Dedifferentiated amniotic fluid mesenchymal stem cell (primary cell): ENCODE measurements at regions not wholly inside any gene's neighbourhood (a gene's known extent, or its start where the extent isn't known, plus 50 kb on each side); places are given as distances from the start of the nearest gene placed in this dataset.

Experiments
- DNase-seq: peaks from one replicate; pipeline ENCODE4 v3.0.0-alpha.2; 2016; ENCODE audit errors: extremely low spot score

DNA sequence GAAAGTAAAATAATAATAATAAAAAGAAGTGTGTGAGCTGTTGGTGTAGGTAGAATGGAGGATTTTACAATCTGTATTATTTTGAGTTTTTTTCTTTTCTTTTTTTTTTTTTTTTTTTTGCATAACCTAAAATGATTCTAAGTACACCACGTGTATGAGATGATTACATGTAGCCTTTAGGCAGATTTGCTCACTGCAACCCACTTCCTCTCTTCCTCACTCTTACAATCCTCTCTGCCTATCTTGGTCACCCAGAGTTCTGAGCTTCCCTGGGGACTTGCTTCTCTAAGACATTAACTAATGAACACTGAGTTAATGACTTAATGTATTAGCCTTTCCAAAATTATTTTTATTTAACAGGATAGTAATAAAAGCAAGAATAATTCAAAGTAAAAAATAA is 1169.6 kb downstream of the EFNB2 start:
- DNase-seq: no peak

DNA sequence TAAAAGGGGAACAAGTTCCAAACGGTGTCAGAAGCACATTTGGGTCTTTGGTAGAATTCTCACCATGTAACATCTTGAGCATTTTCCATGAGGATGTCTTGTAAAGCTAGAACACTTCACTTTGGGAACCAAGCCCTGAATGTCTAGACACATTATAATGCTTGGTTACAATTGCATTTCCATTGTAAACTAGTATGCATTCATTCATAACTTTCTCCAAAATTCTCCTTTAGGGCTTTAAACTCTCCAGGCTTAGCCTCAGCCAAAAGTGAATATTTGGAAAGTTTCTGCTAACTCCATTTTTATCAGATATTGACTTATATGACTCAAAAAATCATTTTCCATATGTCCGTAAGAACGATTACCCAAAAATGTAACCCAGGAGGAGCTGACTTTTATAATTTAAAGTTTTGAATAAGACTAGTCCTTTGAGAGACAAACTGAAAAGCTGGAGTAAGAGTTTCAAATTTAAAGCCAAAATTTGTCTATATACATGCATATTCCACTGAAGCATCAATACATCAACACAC is 1170.4 kb downstream of the EFNB2 start:
- DNase-seq: no peak

DNA sequence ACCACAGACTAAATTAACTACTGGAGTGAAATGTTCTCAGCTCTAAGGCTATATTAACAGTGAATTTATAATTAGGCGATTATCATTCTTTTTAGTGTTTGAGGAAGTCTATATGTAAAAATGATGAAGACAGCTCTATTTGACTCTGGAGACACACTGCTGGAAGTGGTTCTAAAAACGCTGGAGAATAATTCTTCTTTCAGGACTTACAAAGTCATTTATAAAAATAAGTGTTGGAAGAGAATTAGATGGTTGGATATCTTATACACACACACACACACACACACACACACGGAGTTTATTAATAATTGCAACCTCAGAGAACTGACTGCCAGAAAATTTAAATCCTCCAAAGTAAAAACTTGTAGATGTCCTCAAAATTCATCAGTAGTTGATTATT is 1171.3 kb downstream of the EFNB2 start:
- no peak for DNase-seq

DNA sequence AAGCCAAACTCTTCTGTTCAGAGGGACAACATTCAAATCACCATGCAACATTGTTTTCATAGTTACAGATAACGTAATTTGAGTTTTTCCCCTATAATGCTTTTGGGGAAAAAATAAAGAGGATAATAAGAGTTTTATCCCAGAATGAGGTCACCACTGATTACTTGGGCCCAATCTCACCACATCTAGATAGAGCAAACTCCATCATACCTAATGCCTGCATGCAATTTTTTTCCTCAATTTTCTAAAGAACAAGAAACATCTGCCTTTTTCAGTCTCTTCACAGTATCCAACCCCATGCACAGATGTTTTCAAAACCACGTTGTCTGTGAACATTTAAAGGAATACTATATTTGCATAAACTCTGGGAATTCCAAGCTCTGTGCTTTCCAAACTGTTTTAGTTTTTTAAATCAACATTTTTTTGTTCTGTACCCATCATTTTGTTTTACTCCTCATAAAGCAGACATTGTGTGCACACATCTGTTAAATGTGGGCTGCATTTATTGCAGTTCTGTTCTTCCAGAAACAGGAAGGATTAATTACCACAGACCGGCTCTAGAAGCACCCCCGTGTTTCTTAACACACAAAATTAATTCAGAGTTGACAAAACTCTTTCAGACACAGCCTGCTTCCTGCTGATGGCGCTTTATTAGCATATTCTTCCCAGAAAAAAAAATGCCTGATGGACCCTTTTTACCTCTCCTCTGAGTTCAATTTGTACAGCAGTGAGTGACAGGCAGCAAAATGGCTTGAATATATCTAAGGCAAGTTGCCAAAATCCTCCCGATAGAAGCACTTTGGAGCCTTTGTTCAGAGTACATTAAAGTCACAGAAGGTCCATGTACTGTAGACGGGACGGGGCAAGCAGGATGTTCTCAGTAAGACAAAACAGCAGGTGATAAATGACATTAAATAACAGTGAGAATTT is 1171.9 kb downstream of the EFNB2 start:
- DNase-seq: no peak

DNA sequence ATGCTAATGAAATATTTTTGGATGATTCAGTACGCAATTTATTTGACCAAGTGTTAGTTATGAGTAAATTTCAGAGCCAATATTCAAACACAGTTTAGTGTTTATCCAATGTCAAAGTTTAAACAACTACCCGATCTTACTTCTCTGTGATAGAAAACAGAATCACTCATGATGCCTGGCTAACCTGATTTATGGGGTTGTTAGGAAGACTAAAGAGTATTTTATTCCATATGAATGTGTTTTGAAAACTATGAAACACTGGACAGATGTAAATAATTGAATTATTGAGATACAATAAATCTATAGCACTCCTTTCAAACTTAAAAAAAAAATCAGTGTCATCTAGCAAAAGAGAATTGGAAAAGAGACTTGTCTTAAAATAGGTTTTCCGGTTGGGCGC is 1181.8 kb downstream of the EFNB2 start:
- no peak for DNase-seq

DNA sequence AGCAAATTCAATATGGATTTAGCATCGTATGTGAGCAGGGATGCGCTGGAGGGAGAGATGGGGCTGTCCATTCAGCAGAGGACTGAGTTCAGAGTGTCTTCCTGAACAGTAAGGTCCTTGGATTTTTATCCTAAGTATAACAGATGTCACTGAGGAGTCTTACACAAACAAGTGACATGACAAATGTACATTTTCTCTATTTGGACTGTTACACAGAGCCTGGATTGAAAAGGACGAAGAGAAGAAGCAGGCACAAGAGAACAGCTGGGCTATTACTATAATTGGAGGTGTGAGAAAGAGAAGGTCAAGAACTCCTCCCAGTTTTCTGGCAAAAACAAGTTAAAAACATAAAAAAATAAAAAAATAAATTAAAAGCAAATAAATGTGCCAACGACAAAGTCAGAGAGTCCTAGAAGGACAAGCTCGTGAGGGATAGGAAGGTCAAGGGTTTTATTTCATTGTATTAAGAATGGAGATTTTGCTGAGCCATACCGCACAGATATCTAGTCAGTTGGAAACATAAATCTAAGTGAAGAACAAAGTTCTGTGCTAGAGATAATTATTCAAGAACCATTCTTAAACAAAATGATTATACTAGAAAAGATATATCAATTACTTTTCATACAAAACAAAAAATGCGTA is 1186.3 kb downstream of the EFNB2 start:
- DNase-seq: no peak

DNA sequence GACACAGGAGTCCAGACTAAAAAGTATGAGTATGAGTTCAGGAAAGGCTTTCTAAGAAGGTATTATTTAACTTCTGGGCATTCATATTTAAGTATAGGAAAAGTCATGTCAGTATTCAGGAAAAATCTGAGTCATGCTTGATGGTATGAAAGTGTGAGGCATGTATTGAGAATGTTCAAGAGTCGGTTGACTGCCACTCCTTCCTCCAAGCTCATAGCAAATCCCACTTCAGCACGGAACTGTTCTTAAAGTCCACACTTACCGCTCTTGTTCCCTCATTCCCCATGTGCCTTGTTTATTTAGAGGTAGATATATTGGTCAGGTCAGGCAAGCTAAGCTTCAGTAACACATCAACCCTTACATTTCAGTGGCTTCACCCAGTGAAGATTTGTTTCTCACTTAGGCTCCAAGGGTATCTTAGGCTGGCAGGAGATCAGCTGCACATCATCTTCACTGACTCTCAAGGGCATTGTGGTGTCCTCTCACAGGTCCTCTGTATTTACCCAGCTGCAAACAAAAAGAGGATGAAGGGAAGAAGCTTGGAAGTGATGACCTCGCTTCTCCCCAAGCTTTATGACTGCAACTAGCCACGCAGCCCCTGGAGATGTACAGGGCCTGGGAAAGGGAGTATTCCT is 1189.2 kb downstream of the EFNB2 start:
- peak; percentile 89 for DNase-seq

DNA sequence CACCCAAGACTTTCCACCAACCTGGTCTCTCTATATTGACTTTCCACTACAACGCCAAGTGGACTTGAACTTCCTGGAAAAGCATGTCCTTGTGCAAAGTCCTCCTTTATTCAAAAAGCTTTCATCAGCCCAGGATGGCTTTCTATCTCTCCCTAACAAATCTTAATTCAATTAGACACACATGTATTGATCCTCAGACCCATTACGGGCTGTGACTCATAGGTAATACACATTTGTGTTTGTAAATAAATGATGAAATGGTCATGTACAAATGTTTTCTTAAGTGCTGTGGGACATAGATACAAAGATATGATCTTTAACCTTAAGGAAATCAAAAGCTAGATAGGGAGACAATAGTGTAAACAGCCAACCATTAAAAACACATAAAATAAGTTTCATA is 1189.7 kb downstream of the EFNB2 start:
- no peak for DNase-seq

DNA sequence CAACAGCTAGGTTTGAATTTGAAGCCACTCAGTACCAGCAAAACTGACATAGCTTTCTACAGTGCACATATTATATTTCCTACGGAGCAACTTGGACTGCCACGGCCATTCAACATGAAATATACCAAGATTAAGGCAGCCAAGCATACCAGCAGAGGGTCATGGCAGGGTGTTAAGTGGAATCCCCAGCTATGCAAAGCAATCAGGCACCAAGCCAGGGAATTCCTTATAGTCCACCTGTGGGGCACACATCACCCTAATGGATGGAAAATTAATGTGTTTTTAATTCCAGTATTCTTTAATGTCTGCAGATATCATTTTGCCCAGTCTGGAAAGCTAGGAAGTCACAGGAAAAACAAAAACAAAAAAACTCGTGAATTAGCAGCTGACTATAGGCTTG is 1190.3 kb downstream of the EFNB2 start:
- DNase-seq: no peak

DNA sequence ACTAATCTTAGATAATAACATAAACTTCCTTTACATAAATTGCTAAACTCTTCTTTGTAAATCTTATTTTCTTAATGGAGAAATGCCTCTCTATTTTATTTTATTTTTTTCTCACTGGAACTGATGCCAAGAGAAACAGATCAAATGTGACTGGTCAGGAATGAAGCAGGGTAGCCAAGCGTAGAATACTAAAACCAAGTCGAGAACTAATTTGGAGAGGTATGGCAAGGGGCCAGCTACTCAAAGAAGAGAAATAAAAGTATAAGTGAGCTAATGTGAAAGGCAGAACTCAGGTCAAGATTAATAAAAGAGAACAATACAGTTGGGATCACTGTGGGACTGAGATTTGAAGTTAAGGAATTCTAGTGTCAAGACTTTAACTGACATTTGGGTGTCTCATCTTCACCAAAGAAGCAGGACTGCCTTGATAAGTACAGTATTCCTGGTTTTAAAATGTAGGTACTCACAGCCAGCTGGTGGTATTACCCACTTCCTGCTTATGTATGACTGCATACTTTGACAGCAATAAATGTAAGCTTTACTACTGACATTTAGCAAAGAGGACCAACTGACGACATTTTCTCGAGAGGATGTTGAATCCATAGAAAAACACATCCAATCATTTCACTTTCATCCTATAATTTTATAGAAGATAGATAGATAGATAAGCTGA is 1192.2 kb downstream of the EFNB2 start:
- no peak for DNase-seq

DNA sequence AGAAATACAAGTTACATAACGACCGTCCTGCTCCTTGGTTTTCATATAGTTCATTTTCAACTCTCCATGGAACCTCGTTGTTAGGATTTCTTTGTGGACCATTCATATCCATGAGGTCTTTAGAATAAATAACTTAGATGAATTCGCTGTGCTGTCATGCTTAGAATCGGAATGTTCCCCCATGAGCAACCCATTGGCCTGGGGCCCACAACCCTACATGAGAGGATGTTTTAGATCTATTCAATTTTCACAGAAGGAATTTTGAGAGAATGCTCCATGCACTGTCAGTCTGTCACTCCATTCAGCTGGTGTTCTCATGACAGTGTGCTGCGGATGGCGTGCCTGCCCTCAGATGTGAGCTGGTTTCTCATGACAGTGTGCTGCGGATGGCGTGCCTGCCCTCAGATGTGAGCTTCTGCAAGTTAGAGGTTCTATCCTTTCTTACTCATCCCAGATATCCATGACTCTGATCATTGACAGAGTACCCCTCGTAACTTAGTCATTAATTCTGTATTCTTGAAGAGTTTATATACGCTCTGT is 1193.1 kb downstream of the EFNB2 start:
- DNase-seq: no peak

DNA sequence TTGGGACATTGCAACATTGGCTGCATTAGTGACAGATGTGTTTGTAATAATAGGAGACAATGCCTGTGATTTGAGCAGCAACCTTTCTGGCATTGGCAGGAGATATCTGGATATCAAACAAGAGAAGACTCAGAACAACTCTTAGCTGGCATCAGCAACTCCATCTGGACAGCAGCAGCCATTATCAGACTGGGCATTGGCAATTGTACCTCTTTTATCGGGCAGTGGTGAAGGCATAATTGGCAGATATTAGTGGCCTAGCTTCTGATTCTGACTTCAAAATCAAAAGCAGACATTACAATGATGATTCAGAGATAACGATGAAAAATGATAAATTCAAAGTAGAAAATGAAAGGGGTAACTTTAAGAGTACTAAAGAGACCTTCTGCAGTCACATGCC is 1193.7 kb downstream of the EFNB2 start:
- DNase-seq: no peak

DNA sequence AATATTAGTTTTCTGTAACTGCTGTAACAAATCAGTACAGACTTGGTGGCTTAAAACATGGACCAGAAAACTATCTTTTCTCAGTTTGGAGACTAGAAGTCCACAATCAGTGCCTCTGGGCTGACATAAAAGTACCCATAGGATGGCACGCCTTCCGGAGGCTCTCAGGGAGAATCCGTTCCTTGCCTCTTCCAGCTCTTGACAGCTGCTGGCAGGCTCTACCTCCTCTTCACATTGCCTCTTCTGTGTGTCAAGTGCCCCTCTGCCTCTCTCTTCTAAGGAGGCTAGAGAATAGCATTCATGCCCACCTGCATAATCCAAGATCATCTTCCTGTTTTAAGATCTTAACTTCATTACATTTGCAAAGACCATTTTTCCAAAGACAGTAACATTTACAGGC is 1194.2 kb downstream of the EFNB2 start:
- no peak for DNase-seq

DNA sequence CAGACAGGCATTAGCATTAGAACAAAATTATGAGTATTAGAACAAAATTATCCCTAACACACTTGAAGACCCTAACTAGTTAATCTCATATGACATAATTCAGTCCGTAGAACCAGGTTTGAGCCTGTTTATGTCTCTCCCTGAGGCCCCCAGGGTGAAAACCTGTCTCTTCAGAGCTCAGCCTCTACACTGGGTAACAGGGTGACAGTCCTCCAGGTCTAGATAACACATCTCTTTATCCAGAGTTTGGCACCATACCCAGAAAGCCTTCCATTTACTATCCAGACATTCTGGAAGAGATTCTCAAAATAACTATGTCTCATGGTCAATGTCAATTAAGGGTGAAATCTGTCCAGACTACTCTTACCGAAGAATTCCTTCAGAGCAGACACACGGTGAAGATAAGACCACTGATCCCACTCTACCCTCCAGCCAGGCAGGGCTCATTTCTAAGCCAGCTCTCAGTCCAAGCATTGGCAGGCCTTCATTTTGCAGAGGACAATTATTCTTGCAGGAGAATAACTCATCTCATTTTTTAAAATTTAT is 1195.3 kb downstream of the EFNB2 start:
- DNase-seq: no peak

DNA sequence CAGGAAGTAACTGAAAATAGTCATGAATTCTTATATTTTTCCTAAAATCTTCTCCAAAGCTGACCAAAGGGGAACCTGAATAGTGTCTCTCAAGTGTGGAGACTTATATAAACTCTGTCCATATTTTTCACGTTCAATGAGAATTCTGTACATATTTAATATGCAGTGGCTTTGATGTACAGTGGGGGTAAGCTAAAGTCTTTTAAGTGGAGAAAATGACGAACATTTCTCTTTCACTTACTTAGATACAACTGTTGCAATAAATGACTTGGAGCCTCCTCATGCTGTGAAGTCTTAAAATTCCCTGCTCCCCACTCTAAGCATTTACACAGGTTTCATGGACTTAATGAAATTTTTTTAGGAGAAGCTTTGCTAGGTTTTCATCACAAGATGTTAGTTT is 1196.7 kb downstream of the EFNB2 start:
- DNase-seq: no peak

DNA sequence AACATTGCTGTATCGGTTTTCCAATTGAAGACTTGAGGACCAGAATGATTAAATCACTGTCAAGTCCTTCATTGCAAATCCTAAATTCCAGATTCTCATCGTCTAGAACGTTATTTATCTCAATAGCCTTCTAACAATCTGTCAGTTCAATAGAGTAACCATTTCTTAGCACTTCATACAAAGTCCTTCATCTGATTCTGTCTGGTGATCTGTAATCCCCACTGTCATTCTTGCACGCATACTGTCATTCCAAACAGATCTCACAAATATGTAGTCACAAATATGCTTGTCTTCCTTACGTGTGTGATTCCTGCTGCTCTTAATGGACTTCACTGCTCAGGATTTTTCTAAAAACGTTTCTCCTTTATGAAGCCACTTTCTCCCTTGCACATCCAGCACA is 1197.5 kb downstream of the EFNB2 start:
- DNase-seq: no peak

DNA sequence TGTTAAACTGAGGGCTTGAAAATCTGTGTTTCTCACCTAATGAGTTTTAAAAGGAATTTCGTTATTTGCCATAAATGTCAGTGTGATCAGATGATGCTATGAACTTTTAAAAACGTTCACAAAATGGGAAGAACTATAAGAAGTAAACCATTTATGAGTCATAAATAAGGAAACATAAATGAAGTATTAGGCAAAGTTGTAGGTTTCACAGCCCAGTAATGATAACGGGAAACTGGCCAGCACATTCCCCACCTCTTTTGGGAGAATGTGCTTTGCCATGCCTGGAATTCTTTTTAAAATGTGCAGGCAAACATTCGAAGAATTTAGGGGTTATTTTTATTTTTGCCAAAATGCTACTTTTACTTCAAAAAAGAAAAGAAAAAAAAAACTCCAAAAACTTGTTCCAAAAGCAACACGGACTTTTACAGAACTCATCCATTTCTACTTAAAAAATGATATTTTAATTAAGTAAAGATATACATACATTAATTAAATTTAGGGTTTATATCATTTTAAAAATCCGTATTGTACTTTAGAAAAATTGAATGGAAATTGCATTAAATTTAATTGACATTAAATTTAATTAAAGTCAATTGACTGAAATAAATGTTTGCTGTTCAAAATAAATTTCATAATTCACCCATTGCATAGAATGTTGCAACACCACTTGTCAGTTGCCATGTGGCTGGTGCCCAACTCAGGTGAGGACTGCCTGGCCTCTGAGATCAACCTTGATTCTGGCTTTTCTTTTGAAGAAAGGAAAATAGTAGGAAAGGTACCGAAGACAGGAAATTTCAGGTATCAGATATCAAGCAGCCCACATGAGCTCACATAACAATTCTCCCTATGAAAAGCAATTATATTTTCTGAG is 1198.5 kb downstream of the EFNB2 start:
- DNase-seq: no peak

DNA sequence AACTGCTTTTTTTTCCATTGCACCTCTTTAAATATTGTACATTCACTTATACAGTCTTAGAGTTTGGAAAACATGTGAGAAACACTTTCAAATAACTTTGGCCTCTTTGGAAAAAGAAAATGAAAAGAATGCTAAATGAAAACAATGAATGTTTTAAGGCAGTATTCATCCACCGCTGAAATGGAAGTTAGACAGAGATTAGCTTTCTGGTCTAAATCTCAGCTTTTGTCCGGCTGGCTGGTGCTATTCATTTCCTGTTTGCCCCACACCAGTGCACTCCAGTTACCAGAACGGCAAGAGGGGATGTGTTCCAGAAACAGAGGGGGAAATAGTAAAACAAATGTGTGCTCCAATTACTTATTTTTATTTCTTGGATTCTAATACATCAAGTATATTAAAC is 1201.3 kb downstream of the EFNB2 start:
- peak; percentile 65 for DNase-seq

DNA sequence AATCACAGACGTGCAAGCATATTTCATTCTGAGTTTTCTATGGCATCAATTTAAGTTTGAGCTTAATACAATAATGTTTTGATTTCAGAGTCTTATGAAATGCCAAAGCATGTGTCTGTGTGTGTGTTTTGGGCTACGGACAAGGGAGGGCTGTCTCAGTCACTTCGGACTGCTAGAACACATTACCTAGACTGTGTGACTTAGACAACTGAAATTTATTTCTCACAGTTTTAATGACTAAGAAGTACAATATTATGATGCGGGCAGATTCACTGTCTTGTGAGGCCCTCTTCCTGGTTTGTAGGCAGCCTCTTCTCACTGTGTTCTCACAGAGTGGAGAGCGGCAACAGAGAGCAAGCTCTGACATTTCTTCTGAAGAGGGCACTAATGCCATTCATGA is 1202.0 kb downstream of the EFNB2 start:
- no peak for DNase-seq

DNA sequence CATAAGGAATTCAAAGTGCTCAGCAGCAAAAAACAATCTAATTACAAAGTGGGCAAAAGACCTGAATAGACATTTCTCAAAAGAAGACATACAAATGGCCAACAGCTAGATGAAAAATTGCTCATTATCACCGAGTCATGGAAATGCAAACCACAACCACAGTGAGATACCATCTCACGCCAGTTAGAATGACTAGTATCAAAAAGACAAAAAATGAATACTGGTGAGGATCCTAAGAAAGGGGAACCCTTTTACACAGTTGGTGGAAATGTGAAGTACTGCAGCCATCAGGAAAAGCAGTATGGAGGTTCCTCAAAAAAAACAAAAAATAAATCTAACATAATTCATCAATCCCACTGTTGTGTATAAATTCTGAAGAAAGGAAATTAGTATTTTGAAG is 1206.1 kb downstream of the EFNB2 start:
- no peak for DNase-seq

DNA sequence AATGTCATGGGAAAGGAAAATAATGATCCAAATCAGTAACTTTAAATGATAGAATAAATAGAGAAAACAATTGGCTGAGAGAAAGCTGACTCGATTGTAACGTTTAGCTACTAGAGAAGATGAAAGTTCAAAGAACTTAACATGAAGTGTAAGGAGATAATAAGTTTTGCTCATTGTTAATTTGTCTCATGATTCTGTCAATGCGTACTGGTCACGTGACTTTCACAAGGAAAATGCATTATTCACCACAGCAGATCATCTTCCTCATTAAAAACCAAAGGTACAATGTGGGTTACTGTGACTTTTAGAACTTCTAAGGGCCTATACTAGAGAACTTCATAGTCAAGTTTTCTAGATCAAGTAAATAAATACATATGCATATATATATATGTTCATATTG is 1207.2 kb downstream of the EFNB2 start:
- DNase-seq: no peak
